OCI-LY1 (cell line): ENCODE measurements at regions not wholly inside any gene's neighbourhood (a gene's known extent, or its start where the extent isn't known, plus 50 kb on each side); places are given as distances from the start of the nearest gene placed in this dataset.

Experiments
- CTCF ChIP-seq: fragments of 200-600 bp; sonication (generic), shearing (Covaris generic); IDR thresholded peaks from 2 replicates; pipeline ENCODE4 v1.5.1; 2017; ENCODE audit warnings: mild to moderate bottlenecking, antibody characterized with exemption, low read length, moderate library complexity, mixed read lengths
- EZH2 ChIP-seq: fragments of 200-600 bp; sonication (generic), shearing (Covaris generic); IDR thresholded peaks from 2 replicates; pipeline ENCODE4 v1.8.0; 2017; ENCODE audit warnings: borderline replicate concordance, mixed run types, mild to moderate bottlenecking, antibody characterized with exemption, low read length, moderate library complexity, mixed read lengths

- TF ChIP-seq CTCF (no peak), EZH2 (no peak)
These were observed 171.3 kb downstream of the BCL11B start for GRCh38 chr14:99100497-99101270.
